Nephron (organoid): ENCODE measurements at regions not wholly inside any gene's neighbourhood (a gene's known extent, or its start where the extent isn't known, plus 50 kb on each side); places are given as distances from the start of the nearest gene placed in this dataset.

Source experiments
- H3K27ac Mint-ChIP-seq, 3 experiments: 2 replicates each; pipeline ENCODE4 v1.8.0; 2020; ENCODE audit warnings: mixed read lengths in 3 of 3, mild to moderate bottlenecking in 2 of 3, moderate library complexity in 1 of 3
- H3K27me3 Mint-ChIP-seq: 2 replicates; pipeline ENCODE4 v1.8.0; 2021; ENCODE audit warnings: low read depth, mild to moderate bottlenecking, moderate library complexity, mixed read lengths
- H3K36me3 Mint-ChIP-seq: 2 replicates; pipeline ENCODE4 v1.8.0; 2020; ENCODE audit warnings: low read depth, mixed read lengths
- H3K4me1 Mint-ChIP-seq: 2 replicates; pipeline ENCODE4 v1.8.0; 2020; ENCODE audit warnings: mixed read lengths
- H3K4me3 Mint-ChIP-seq, 3 experiments: 2 replicates each; pipeline ENCODE4 v1.8.0; 2020; ENCODE audit warnings: mild to moderate bottlenecking in 3 of 3, mixed read lengths in 3 of 3, moderate library complexity in 2 of 3
- H3K9me3 Mint-ChIP-seq: 2 replicates; pipeline ENCODE4 v1.8.0; 2020; ENCODE audit warnings: mixed read lengths
- TF ChIP-seq, protein P1 (sequence below), 3 experiments: fragments of 200-600 bp; sonication (generic); IDR thresholded peaks; one replicate each; pipeline ENCODE4 v1.5.0; 2021; ENCODE audit warnings: antibody characterized with exemption in 3 of 3; ENCODE audit not compliant: unreplicated experiment in 3 of 3

DNA sequence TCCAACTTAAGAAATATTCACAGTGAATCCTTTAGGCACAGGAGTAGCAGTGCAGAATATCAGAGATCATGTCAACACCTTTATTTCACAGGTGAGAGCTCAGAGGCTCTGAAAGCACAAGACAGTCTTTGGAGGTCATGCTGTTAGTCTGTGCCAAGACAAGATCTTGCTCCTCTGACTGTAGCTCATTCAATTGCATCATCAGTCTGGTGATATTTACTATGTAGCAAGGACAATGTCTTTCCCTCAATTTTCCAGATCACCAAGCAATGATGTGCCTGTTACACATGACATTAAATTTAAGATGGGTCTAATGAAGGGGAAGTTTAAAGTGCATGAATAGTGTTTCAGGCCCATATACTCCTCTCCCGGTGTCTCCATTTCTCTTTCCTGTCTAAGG is 277.5 kb downstream of the IL15 start:
- Mint-ChIP-seq H3K27ac (no peak overlapping the region), H3K9me3 (no peaks in the 10 kb centered on the region), H3K4me3 (no peak overlapping the region), H3K4me1 (peaks cover 9% of the 10 kb centered on the region), H3K36me3 (no peaks in the 10 kb centered on the region), H3K27me3 (no peaks in the 10 kb centered on the region)
- TF ChIP-seq, protein P1, sequence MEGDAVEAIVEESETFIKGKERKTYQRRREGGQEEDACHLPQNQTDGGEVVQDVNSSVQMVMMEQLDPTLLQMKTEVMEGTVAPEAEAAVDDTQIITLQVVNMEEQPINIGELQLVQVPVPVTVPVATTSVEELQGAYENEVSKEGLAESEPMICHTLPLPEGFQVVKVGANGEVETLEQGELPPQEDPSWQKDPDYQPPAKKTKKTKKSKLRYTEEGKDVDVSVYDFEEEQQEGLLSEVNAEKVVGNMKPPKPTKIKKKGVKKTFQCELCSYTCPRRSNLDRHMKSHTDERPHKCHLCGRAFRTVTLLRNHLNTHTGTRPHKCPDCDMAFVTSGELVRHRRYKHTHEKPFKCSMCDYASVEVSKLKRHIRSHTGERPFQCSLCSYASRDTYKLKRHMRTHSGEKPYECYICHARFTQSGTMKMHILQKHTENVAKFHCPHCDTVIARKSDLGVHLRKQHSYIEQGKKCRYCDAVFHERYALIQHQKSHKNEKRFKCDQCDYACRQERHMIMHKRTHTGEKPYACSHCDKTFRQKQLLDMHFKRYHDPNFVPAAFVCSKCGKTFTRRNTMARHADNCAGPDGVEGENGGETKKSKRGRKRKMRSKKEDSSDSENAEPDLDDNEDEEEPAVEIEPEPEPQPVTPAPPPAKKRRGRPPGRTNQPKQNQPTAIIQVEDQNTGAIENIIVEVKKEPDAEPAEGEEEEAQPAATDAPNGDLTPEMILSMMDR (IDR thresholded peaks at IDR 0.05; ENCODE audit: unreplicated experiment in 3 of 3): no peak

GRCh38 chr4:141914746-141915145 is 278.4 kb downstream of the IL15 start:
- H3K4me1 Mint-ChIP-seq: peaks cover 9% of the 10 kb centered on the region
- H3K9me3 Mint-ChIP-seq: no peaks in the 10 kb centered on the region
- no peaks in the 10 kb centered on the region for H3K27me3 Mint-ChIP-seq
- no peak overlapping the region for H3K27ac Mint-ChIP-seq
- TF ChIP-seq, protein P1 (IDR thresholded peaks at IDR 0.05; ENCODE audit: unreplicated experiment in 3 of 3): no peak
- no peaks in the 10 kb centered on the region for H3K36me3 Mint-ChIP-seq
- H3K4me3 Mint-ChIP-seq: no peak overlapping the region

- TF ChIP-seq, protein P1 (IDR thresholded peaks at IDR 0.05; ENCODE audit: unreplicated experiment in 3 of 3): no peak
- H3K36me3 Mint-ChIP-seq: no peaks in the 10 kb centered on the region
Measured at GRCh38 chr4:141919649-141920048, 283.3 kb downstream of the IL15 start.

GRCh38 chr4:141921293-141921692 is 284.9 kb downstream of the IL15 start:
- Mint-ChIP-seq H3K9me3 (no peaks in the 10 kb centered on the region), H3K27ac (no peak overlapping the region)
- TF ChIP-seq, protein P1 (IDR thresholded peaks at IDR 0.05; ENCODE audit: unreplicated experiment in 3 of 3): no peak

More at GRCh38 chr4:141919649-141920048, 283.3 kb downstream of the IL15 start:
- Mint-ChIP-seq H3K27ac (no peak overlapping the region), H3K27me3 (no peaks in the 10 kb centered on the region), H3K4me3 (no peak overlapping the region), H3K4me1 (no peaks in the 10 kb centered on the region), H3K9me3 (no peaks in the 10 kb centered on the region)

GRCh38 chr4:141922236-141922635 is 285.9 kb downstream of the IL15 start:
- Mint-ChIP-seq H3K4me3 (no peak overlapping the region), H3K9me3 (no peaks in the 10 kb centered on the region), H3K27me3 (no peaks in the 10 kb centered on the region), H3K4me1 (no peaks in the 10 kb centered on the region), H3K27ac (no peak overlapping the region), H3K36me3 (no peaks in the 10 kb centered on the region)
- TF ChIP-seq, protein P1 (IDR thresholded peaks at IDR 0.05; ENCODE audit: unreplicated experiment in 3 of 3): no peak

More at GRCh38 chr4:141921293-141921692, 284.9 kb downstream of the IL15 start:
- Mint-ChIP-seq H3K36me3 (no peaks in the 10 kb centered on the region), H3K27me3 (no peaks in the 10 kb centered on the region), H3K4me3 (no peak overlapping the region), H3K4me1 (no peaks in the 10 kb centered on the region)

- Mint-ChIP-seq H3K9me3 (no peaks in the 10 kb centered on the region), H3K27me3 (no peaks in the 10 kb centered on the region), H3K4me1 (no peaks in the 10 kb centered on the region), H3K27ac (no peak overlapping the region), H3K4me3 (no peak overlapping the region), H3K36me3 (no peaks in the 10 kb centered on the region)
- TF ChIP-seq, protein P1 (IDR thresholded peaks at IDR 0.05; ENCODE audit: unreplicated experiment in 3 of 3): no peak
Measured at GRCh38 chr4:141926406-141926805, 290.0 kb downstream of the IL15 start.
